HL-60 (cell line): ENCODE measurements at regions not wholly inside any gene's neighbourhood (a gene's known extent, or its start where the extent isn't known, plus 50 kb on each side); places are given as distances from the start of the nearest gene placed in this dataset.

Experiments
- DNase-seq, 2 experiments: peaks; one replicate each; pipeline ENCODE4 v3.0.0-alpha.2; 2010 to 2020; ENCODE audit warnings: low read depth in 1 of 2, low spot score in 1 of 2
- H3K27ac ChIP-seq: fragments of 250-450 bp; sonication (Bioruptor Pico); replicated peaks from 2 replicates; pipeline ENCODE4 v1.5.1; 2020; ENCODE audit warnings: mild to moderate bottlenecking, moderate library complexity
- H3K27me3 ChIP-seq: fragments of 250-450 bp; sonication (Bioruptor Pico); 2 replicates; pipeline ENCODE4 v1.5.1; 2021; ENCODE audit warnings: mild to moderate bottlenecking, moderate library complexity; ENCODE audit not compliant: insufficient read depth, poor library complexity, severe bottlenecking
- H3K4me3 ChIP-seq: replicated peaks from 2 replicates; pipeline ENCODE4 v1.5.1; 2011; ENCODE audit warnings: mild to moderate bottlenecking, control low read depth, low read length; ENCODE audit not compliant: insufficient read depth
- GABPA ChIP-seq: IDR thresholded peaks from 2 replicates; pipeline ENCODE4 v1.6.1; 2012; ENCODE audit warnings: low read depth
- POLR2AphosphoS5 ChIP-seq: IDR thresholded peaks from 2 replicates; pipeline ENCODE4 v1.6.1; 2012; ENCODE audit warnings: low read depth
- REST ChIP-seq: IDR thresholded peaks from 2 replicates; pipeline ENCODE4 v1.6.1; 2012; ENCODE audit warnings: low read depth; ENCODE audit not compliant: insufficient replicate concordance
- SPI1 ChIP-seq: IDR thresholded peaks from 2 replicates; pipeline ENCODE4 v1.6.1; 2012; ENCODE audit warnings: low read depth, mild to moderate bottlenecking, borderline replicate concordance
- TF ChIP-seq, protein P1 (sequence below): IDR thresholded peaks from one replicate; pipeline ENCODE4 v1.5.1; 2011; ENCODE audit warnings: low read length, control low read depth, inconsistent platforms; ENCODE audit not compliant: insufficient read depth

GRCh38 chr14:38442208-38442607 lies 186.3 kb upstream of the CLEC14A start:
- no peak for DNase-seq
- Histone ChIP-seq H3K4me3 (no peak overlapping the region), H3K27ac (no peak overlapping the region), H3K27me3 (no peaks in the 10 kb centered on the region)
- TF ChIP-seq SPI1 (no peak), POLR2AphosphoS5 (no peak), GABPA (no peak), REST (no peak)
- TF ChIP-seq, protein P1, sequence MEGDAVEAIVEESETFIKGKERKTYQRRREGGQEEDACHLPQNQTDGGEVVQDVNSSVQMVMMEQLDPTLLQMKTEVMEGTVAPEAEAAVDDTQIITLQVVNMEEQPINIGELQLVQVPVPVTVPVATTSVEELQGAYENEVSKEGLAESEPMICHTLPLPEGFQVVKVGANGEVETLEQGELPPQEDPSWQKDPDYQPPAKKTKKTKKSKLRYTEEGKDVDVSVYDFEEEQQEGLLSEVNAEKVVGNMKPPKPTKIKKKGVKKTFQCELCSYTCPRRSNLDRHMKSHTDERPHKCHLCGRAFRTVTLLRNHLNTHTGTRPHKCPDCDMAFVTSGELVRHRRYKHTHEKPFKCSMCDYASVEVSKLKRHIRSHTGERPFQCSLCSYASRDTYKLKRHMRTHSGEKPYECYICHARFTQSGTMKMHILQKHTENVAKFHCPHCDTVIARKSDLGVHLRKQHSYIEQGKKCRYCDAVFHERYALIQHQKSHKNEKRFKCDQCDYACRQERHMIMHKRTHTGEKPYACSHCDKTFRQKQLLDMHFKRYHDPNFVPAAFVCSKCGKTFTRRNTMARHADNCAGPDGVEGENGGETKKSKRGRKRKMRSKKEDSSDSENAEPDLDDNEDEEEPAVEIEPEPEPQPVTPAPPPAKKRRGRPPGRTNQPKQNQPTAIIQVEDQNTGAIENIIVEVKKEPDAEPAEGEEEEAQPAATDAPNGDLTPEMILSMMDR, result no peak

DNA sequence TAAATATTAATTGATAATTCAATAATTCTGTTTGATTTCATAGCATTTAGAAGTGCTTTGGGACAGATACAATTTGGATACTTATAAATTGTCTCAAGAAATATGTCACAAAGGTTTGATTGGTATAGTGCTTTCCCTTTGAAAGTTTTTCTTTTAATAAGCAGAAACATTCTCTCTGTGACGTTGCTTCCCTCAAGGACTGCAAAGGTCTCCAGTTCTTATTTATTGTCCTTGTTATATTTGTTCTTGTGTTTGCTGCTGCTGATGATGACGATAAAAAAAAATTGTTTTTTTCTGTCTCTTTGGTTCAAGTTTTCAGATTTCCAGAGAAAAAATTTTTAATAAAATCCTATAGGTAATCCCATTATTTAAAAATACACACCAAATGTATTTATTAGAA lies 176.3 kb upstream of the CLEC14A start:
- Histone ChIP-seq H3K27ac (no peak overlapping the region), H3K4me3 (no peak overlapping the region), H3K27me3 (no peaks in the 10 kb centered on the region)
- DNase-seq, result no peak
- no peak for TF ChIP-seq REST
- no peak for TF ChIP-seq SPI1

DNA sequence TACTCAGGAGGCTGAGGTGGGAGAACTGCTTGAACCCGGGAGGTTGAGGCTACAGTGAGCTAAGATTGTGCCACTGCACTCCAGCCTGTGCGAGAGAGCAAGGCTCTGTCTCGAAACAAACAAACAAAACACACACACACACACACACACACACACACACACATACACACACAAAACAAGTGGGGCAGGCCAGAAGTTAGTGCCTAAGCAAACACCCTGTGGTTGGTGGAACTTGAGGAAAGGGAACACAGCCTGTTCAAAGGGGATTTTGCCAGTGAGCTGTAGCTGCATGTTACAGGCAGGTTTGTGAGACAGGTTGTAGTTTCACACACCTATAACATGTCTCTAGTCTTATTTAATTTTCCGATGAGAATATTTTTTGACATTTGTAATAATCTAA lies 175.3 kb upstream of the CLEC14A start:
- Histone ChIP-seq H3K4me3 (no peak overlapping the region), H3K27me3 (no peaks in the 10 kb centered on the region), H3K27ac (no peak overlapping the region)
- TF ChIP-seq POLR2AphosphoS5 (no peak), REST (no peak), SPI1 (no peak), GABPA (no peak)
- TF ChIP-seq, protein P1, result no peak
- no peak for DNase-seq

- Histone ChIP-seq H3K27ac (no peak overlapping the region), H3K27me3 (no peaks in the 10 kb centered on the region), H3K4me3 (no peak overlapping the region)
- TF ChIP-seq, protein P1, result no peak
- TF ChIP-seq POLR2AphosphoS5, result no peak
- TF ChIP-seq REST, result no peak
- TF ChIP-seq SPI1, result no peak
- TF ChIP-seq GABPA, result no peak
- DNase-seq, result no peak
These were observed 174.6 kb upstream of the CLEC14A start for GRCh38 chr14:38430522-38430921.
